Stomach (tissue), 4 donors: ENCODE measurements at regions not wholly inside any gene's neighbourhood (a gene's known extent, or its start where the extent isn't known, plus 50 kb on each side); places are given as distances from the start of the nearest gene placed in this dataset.

Source experiments
- EP300 ChIP-seq: sonication (generic); formaldehyde crosslinking; IDR thresholded peaks from one replicate; pipeline ENCODE4 v1.6.1; 2017; ENCODE audit warnings: antibody characterized with exemption
- POLR2A ChIP-seq, 4 donors: fragments of 450-650 bp; IDR thresholded peaks; one replicate each; pipeline ENCODE4 v1.6.1; 2016; ENCODE audit warnings: antibody characterized with exemption in 4 of 4, control low read depth in 2 of 4, mild to moderate bottlenecking in 1 of 4, moderate library complexity in 1 of 4
- POLR2AphosphoS5 ChIP-seq, 3 donors: sonication (generic); formaldehyde crosslinking; IDR thresholded peaks; one replicate each; pipeline ENCODE4 v1.6.1; 2016; ENCODE audit warnings: antibody characterized with exemption in 3 of 3
- TF ChIP-seq, protein P1 (sequence below), 7 experiments: fragments of 450-650 bp in 4 of 7; fragments of 200-600 bp in 3 of 7; sonication (generic) in 3 of 7; IDR thresholded peaks; one replicate each; pipeline ENCODE4 v1.5.1; 2016 to 2019; ENCODE audit warnings: antibody characterized with exemption in 7 of 7, control low read depth in 2 of 7, mild to moderate bottlenecking in 1 of 7

DNA sequence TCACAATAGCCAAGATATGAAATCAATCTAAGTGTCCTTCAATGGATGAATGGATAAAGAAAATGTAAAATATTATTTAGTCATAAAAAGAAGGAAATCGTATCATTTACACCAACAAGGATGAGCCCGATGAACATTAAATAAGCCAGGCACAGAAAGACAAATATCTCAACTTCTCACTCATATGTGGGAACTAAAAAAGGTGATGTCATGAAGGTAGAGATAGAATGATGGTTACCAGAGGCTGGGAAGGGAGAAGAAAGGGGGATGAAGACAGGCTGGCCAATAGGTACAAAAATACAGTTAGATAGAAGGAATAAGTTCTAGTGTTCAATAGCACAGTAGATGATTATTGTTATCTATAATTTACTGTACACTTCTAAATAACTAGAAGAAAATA, 94.9 kb upstream of the RAP1B start:
- TF ChIP-seq, protein P1, sequence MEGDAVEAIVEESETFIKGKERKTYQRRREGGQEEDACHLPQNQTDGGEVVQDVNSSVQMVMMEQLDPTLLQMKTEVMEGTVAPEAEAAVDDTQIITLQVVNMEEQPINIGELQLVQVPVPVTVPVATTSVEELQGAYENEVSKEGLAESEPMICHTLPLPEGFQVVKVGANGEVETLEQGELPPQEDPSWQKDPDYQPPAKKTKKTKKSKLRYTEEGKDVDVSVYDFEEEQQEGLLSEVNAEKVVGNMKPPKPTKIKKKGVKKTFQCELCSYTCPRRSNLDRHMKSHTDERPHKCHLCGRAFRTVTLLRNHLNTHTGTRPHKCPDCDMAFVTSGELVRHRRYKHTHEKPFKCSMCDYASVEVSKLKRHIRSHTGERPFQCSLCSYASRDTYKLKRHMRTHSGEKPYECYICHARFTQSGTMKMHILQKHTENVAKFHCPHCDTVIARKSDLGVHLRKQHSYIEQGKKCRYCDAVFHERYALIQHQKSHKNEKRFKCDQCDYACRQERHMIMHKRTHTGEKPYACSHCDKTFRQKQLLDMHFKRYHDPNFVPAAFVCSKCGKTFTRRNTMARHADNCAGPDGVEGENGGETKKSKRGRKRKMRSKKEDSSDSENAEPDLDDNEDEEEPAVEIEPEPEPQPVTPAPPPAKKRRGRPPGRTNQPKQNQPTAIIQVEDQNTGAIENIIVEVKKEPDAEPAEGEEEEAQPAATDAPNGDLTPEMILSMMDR (IDR thresholded peaks at IDR 0.05): no peak
- TF ChIP-seq POLR2AphosphoS5 (IDR thresholded peaks at IDR 0.05) (no peak), POLR2A (IDR thresholded peaks at IDR 0.05) (no peak), EP300 (no peak)
